ENCODE measurements at regions not wholly inside any gene's neighbourhood (a gene's known extent, or its start where the extent isn't known, plus 50 kb on each side); places are given as distances from the start of the nearest gene placed in this dataset.

DNA sequence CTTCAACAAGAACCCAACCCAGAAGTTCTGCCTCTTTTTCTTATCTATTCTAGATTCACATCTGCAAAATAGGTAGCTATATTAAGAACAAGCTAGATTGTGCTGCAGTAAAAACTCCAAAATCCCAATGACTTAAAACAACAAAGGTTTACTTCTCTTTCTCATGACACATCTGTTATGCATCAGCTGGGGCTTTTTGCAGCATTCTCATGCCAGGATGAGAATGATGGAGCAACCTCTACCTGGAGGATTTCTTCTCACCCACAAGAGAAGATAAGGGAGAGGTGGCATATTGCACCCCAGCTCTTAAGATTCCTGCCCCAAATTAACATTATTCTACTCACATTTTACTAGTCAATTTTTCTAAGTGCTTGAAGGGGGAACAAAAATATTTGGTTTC is 152.3 kb upstream of the SPAG17 start:
- Histone ChIP-seq H3K4me3 (ENCODE audit: low read length) (no peak overlapping the region), H3K4me1 (ENCODE audit: control insufficient read depth, insufficient read depth, low read length) (no peaks in the 10 kb centered on the region), H3K36me3 (ENCODE audit: control insufficient read depth, insufficient read depth, low read length) (no peaks in the 10 kb centered on the region), H3K27me3 (ENCODE audit: control insufficient read depth, insufficient read depth, low read length) (no peaks in the 10 kb centered on the region), H3K9me3 (ENCODE audit: control insufficient read depth, insufficient read depth, low read length) (no peaks in the 10 kb centered on the region), H3K27ac (ENCODE audit: low read length) (no peak overlapping the region)
- DNase-seq: no peak
- ATAC-seq: no peak
- Mint-ChIP-seq H3K27ac (no peak overlapping the region), H3K27me3 (ENCODE audit: low read depth in 2 of 2) (no peaks in the 10 kb centered on the region), H3K36me3 (no peaks in the 10 kb centered on the region), H3K4me3 (no peak overlapping the region), H3K9me3 (peaks cover 3 to 13% of the 10 kb centered on the region in 2 donors), H3K4me1 (no peaks in the 10 kb centered on the region)
- TF ChIP-seq, protein P1, sequence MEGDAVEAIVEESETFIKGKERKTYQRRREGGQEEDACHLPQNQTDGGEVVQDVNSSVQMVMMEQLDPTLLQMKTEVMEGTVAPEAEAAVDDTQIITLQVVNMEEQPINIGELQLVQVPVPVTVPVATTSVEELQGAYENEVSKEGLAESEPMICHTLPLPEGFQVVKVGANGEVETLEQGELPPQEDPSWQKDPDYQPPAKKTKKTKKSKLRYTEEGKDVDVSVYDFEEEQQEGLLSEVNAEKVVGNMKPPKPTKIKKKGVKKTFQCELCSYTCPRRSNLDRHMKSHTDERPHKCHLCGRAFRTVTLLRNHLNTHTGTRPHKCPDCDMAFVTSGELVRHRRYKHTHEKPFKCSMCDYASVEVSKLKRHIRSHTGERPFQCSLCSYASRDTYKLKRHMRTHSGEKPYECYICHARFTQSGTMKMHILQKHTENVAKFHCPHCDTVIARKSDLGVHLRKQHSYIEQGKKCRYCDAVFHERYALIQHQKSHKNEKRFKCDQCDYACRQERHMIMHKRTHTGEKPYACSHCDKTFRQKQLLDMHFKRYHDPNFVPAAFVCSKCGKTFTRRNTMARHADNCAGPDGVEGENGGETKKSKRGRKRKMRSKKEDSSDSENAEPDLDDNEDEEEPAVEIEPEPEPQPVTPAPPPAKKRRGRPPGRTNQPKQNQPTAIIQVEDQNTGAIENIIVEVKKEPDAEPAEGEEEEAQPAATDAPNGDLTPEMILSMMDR (IDR thresholded peaks at IDR 0.05): no peak
- intact Hi-C loops (cut with micrococcal nuclease): no loop called here

DNA sequence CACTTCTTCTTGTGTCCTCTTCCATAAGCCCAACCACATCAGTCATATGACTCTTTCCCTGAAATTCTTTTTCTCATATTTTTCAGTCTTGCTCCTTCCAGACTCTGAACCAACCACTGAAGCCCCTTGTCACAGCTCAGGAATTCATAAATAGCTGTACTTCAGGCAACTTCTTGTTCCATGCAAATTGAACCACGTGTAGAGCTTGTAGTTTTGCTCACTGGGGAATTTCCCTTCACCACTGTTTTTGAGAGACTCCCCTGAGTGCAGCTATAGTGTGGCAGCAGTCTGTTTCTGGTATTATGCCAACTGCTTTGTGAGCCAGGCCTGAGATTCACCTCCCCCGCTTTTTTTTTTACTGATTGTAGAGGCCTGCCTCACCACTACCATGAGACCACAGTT is 150.3 kb upstream of the SPAG17 start:
- intact Hi-C loops (cut with micrococcal nuclease): no loop called here
- no peaks in the 10 kb centered on the region for H3K36me3 Mint-ChIP-seq
- no peak for ATAC-seq

DNA sequence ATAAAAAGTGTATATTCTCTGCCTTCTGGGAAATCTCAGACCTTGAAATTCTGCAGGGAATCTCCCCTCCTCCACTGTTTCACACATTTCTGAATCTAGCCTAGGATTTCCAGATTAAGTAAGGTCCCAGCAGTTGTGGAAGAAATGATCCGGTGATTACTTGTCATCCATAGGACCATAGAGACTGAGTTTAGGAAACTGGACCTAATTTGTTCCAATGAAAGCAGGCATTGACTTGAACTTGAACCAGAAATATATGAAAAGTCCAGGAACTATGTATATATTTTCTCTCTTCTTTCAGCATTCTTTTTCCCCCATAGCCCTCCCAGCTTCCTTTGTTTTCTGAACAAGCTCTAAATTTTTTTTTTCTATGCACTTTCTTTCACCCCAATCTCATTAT is 149.5 kb upstream of the SPAG17 start:
- 94% methylated on average over 1 of the region's 1 CpG for WGBS (ENCODE audit: insufficient coverage)
- no peaks in the 10 kb centered on the region for H3K27me3 Mint-ChIP-seq (ENCODE audit: low read depth in 2 of 2)
- intact Hi-C loops (cut with micrococcal nuclease): no loop called here

More for the DNA sequence above, 150.3 kb upstream of the SPAG17 start:
- Mint-ChIP-seq H3K9me3 (peaks cover 6 to 17% of the 10 kb centered on the region in 2 donors), H3K27me3 (ENCODE audit: low read depth in 2 of 2) (no peaks in the 10 kb centered on the region), H3K27ac (no peak overlapping the region), H3K4me1 (no peaks in the 10 kb centered on the region), H3K4me3 (no peak overlapping the region)
- TF ChIP-seq, protein P1 (IDR thresholded peaks at IDR 0.05): no peak
- no peak for DNase-seq
- no peaks in the 10 kb centered on the region for H3K27me3 ChIP-seq (ENCODE audit: control insufficient read depth, insufficient read depth, low read length)
- no peak overlapping the region for H3K4me3 ChIP-seq (ENCODE audit: low read length)
- H3K27ac ChIP-seq (ENCODE audit: low read length): no peak overlapping the region
- no peaks in the 10 kb centered on the region for H3K9me3 ChIP-seq (ENCODE audit: control insufficient read depth, insufficient read depth, low read length)
- no peaks in the 10 kb centered on the region for H3K4me1 ChIP-seq (ENCODE audit: control insufficient read depth, insufficient read depth, low read length)
- no peaks in the 10 kb centered on the region for H3K36me3 ChIP-seq (ENCODE audit: control insufficient read depth, insufficient read depth, low read length)
- 46% methylated on average over 2 of the region's 2 CpGs for WGBS (ENCODE audit: insufficient coverage)

More for the DNA sequence above, 149.5 kb upstream of the SPAG17 start:
- H3K4me3 Mint-ChIP-seq: no peak overlapping the region
- DNase-seq (no peak), ATAC-seq (no peak)
- H3K4me1 Mint-ChIP-seq: no peaks in the 10 kb centered on the region
- H3K4me3 ChIP-seq (ENCODE audit: low read length): no peak overlapping the region
- no peak overlapping the region for H3K27ac Mint-ChIP-seq
- H3K36me3 ChIP-seq (ENCODE audit: control insufficient read depth, insufficient read depth, low read length): no peaks in the 10 kb centered on the region
- H3K36me3 Mint-ChIP-seq: no peaks in the 10 kb centered on the region
- no peaks in the 10 kb centered on the region for H3K4me1 ChIP-seq (ENCODE audit: control insufficient read depth, insufficient read depth, low read length)
- H3K27ac ChIP-seq (ENCODE audit: low read length): no peak overlapping the region
- peaks cover 6 to 17% of the 10 kb centered on the region in 2 donors for H3K9me3 Mint-ChIP-seq
- TF ChIP-seq, protein P1 (IDR thresholded peaks at IDR 0.05): no peak
- H3K27me3 ChIP-seq (ENCODE audit: control insufficient read depth, insufficient read depth, low read length): no peaks in the 10 kb centered on the region
- H3K9me3 ChIP-seq (ENCODE audit: control insufficient read depth, insufficient read depth, low read length): no peaks in the 10 kb centered on the region

Data from natural killer cell (primary cell).